ENCODE measurements at regions not wholly inside any gene's neighbourhood (a gene's known extent, or its start where the extent isn't known, plus 50 kb on each side); places are given as distances from the start of the nearest gene placed in this dataset.

DNA sequence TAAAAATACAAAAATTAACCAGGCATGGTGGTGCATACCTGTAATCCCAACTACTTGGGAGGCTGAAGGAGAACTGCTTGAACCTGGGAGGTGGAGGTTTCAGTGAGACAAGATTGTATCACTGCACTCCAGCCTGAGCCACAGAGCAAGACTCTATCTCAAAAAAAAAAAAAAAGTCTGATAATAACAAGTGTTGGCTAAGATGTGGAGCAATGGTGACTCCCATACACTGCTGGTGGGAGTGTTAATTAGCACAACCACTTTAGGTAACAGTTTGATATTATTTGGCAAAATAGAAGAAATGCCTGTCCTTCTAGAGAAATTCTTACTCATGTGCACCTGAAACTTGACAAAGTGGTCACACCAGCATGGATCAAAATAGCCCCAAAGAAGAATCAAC is 106.2 kb upstream of the SLC34A2 start:
- no peak overlapping the region for H3K27ac ChIP-seq (ENCODE audit: low read depth in 1 of 2, low read length in 2 of 2)
- H3K4me3 ChIP-seq (ENCODE audit: low read length), result no peak overlapping the region
- intact Hi-C loops (cut with DNase I, micrococcal nuclease), result no loop called here
- Mint-ChIP-seq H3K4me3 (no peak overlapping the region), H3K36me3 (ENCODE audit: low read depth) (no peaks in the 10 kb centered on the region), H3K9me3 (no peaks in the 10 kb centered on the region), H3K27ac (no peak overlapping the region), H3K27me3 (peaks cover 20% of the 10 kb centered on the region), H3K4me1 (ENCODE audit: low read depth) (no peaks in the 10 kb centered on the region)
- no peaks in the 10 kb centered on the region for H3K36me3 ChIP-seq (ENCODE audit: insufficient read depth, low read length)
- no peaks in the 10 kb centered on the region for H3K4me1 ChIP-seq (ENCODE audit: insufficient read depth, low read length)
- TF ChIP-seq, protein P1, sequence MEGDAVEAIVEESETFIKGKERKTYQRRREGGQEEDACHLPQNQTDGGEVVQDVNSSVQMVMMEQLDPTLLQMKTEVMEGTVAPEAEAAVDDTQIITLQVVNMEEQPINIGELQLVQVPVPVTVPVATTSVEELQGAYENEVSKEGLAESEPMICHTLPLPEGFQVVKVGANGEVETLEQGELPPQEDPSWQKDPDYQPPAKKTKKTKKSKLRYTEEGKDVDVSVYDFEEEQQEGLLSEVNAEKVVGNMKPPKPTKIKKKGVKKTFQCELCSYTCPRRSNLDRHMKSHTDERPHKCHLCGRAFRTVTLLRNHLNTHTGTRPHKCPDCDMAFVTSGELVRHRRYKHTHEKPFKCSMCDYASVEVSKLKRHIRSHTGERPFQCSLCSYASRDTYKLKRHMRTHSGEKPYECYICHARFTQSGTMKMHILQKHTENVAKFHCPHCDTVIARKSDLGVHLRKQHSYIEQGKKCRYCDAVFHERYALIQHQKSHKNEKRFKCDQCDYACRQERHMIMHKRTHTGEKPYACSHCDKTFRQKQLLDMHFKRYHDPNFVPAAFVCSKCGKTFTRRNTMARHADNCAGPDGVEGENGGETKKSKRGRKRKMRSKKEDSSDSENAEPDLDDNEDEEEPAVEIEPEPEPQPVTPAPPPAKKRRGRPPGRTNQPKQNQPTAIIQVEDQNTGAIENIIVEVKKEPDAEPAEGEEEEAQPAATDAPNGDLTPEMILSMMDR (IDR thresholded peaks at IDR 0.05), result no peak
- DNase-seq, result no peak
- CTCF ChIA-PET, result no interaction called here
- H3K9me3 ChIP-seq (ENCODE audit: control insufficient read depth in 1 of 2, insufficient read depth in 1 of 2, low read length in 2 of 2), result peaks cover 0 to 7% of the 10 kb centered on the region in 2 experiments
- ATAC-seq (ENCODE audit: poor library complexity), result no peak
- POLR2A ChIA-PET, result no interaction called here
- H3K27me3 ChIP-seq (ENCODE audit: control insufficient read depth in 1 of 2, insufficient read depth in 2 of 2, low read length in 2 of 2), result peaks cover 0 to 3% of the 10 kb centered on the region in 2 experiments

GRCh38 chr4:25550376-25551030 is 105.1 kb upstream of the SLC34A2 start:
- TF ChIP-seq, protein P1 (IDR thresholded peaks at IDR 0.05), result no peak
- no peak for DNase-seq
- Histone ChIP-seq H3K36me3 (ENCODE audit: insufficient read depth, low read length) (no peaks in the 10 kb centered on the region), H3K27ac (ENCODE audit: low read depth in 1 of 2, low read length in 2 of 2) (no peak overlapping the region), H3K27me3 (ENCODE audit: control insufficient read depth in 1 of 2, insufficient read depth in 2 of 2, low read length in 2 of 2) (peaks cover 0 to 4% of the 10 kb centered on the region in 2 experiments), H3K4me3 (ENCODE audit: low read length) (no peak overlapping the region), H3K9me3 (ENCODE audit: control insufficient read depth in 1 of 2, insufficient read depth in 1 of 2, low read length in 2 of 2) (peaks cover 0 to 7% of the 10 kb centered on the region in 2 experiments), H3K4me1 (ENCODE audit: insufficient read depth, low read length) (no peaks in the 10 kb centered on the region)
- intact Hi-C loops (cut with DNase I, micrococcal nuclease), result no loop called here
- no peak for ATAC-seq (ENCODE audit: poor library complexity)
- CTCF ChIA-PET, result no interaction called here
- Mint-ChIP-seq H3K9me3 (no peaks in the 10 kb centered on the region), H3K4me3 (no peak overlapping the region), H3K27me3 (peaks cover 20% of the 10 kb centered on the region), H3K36me3 (ENCODE audit: low read depth) (no peaks in the 10 kb centered on the region), H3K27ac (no peak overlapping the region), H3K4me1 (ENCODE audit: low read depth) (no peaks in the 10 kb centered on the region)
- POLR2A ChIA-PET, result no interaction called here

- H3K9me3 ChIP-seq (ENCODE audit: control insufficient read depth in 1 of 2, insufficient read depth in 1 of 2, low read length in 2 of 2), result peaks cover 0 to 7% of the 10 kb centered on the region in 2 experiments
- ChIA-PET POLR2A (no interaction called here), CTCF (interaction anchor here (0.6 kb wide), 1 partner anchor 33 kb away, joined by 3 read pairs; no protein-coding TSS in a partner anchor)
- Mint-ChIP-seq H3K9me3 (no peaks in the 10 kb centered on the region), H3K27me3 (peaks cover 14% of the 10 kb centered on the region), H3K4me3 (no peak overlapping the region), H3K36me3 (ENCODE audit: low read depth) (no peaks in the 10 kb centered on the region), H3K4me1 (ENCODE audit: low read depth) (no peaks in the 10 kb centered on the region), H3K27ac (no peak overlapping the region)
- H3K27me3 ChIP-seq (ENCODE audit: control insufficient read depth in 1 of 2, insufficient read depth in 2 of 2, low read length in 2 of 2), result peaks cover 0 to 4% of the 10 kb centered on the region in 2 experiments
- DNase-seq, result no peak
- intact Hi-C loops (cut with DNase I, micrococcal nuclease), result no loop called here
- H3K36me3 ChIP-seq (ENCODE audit: insufficient read depth, low read length), result no peaks in the 10 kb centered on the region
- no peak overlapping the region for H3K27ac ChIP-seq (ENCODE audit: low read depth in 1 of 2, low read length in 2 of 2)
- no peak for ATAC-seq (ENCODE audit: poor library complexity)
- no peaks in the 10 kb centered on the region for H3K4me1 ChIP-seq (ENCODE audit: insufficient read depth, low read length)
- H3K4me3 ChIP-seq (ENCODE audit: low read length), result no peak overlapping the region
- TF ChIP-seq, protein P1 (IDR thresholded peaks at IDR 0.05), result no peak
These were observed 104.0 kb upstream of the SLC34A2 start for GRCh38 chr4:25551605-25552004.
